Neuronal stem cell (in vitro differentiated cells): ENCODE measurements at regions not wholly inside any gene's neighbourhood (a gene's known extent, or its start where the extent isn't known, plus 50 kb on each side); places are given as distances from the start of the nearest gene placed in this dataset.

ENCODE experiments used
- DNase-seq: peaks from one replicate; pipeline ENCODE4 v3.0.0-alpha.2; 2013; ENCODE audit warnings: low spot score
- H2AFZ ChIP-seq: one replicate; pipeline ENCODE4 v1.6.1; 2013; ENCODE audit warnings: mild to moderate bottlenecking, low read length, inconsistent platforms
- H2AK5ac ChIP-seq: 2 replicates; pipeline ENCODE4 v1.6.1; 2013; ENCODE audit warnings: low read depth, mild to moderate bottlenecking, inconsistent platforms, low read length, moderate library complexity, mixed read lengths
- H2BK120ac ChIP-seq: 2 replicates; pipeline ENCODE4 v1.6.1; 2013; ENCODE audit warnings: low read depth, mild to moderate bottlenecking, inconsistent platforms, low read length, moderate library complexity, mixed read lengths
- H2BK12ac ChIP-seq: one replicate; pipeline ENCODE4 v1.6.1; 2013; ENCODE audit warnings: low read length, inconsistent platforms
- H2BK15ac ChIP-seq: 2 replicates; pipeline ENCODE4 v1.6.1; 2013; ENCODE audit warnings: mild to moderate bottlenecking, low read length, inconsistent platforms, mixed read lengths
- H2BK5ac ChIP-seq: one replicate; pipeline ENCODE4 v1.6.1; 2013; ENCODE audit warnings: inconsistent platforms, mild to moderate bottlenecking, low read length, moderate library complexity
- H3K14ac ChIP-seq: one replicate; pipeline ENCODE4 v1.6.1; 2013; ENCODE audit warnings: low read length, inconsistent platforms
- H3K18ac ChIP-seq: 2 replicates; pipeline ENCODE4 v1.6.1; 2013; ENCODE audit warnings: low read length, inconsistent platforms
- H3K23ac ChIP-seq: 2 replicates; pipeline ENCODE4 v1.6.1; 2013; ENCODE audit warnings: low read depth, mild to moderate bottlenecking, mixed read lengths, low read length, inconsistent platforms; ENCODE audit not compliant: poor library complexity
- H3K27ac ChIP-seq: replicated peaks from 3 replicates; pipeline ENCODE4 v1.5.1; 2013; ENCODE audit warnings: low read length, inconsistent platforms
- H3K27me3 ChIP-seq, 3 experiments: 2 replicates each; pipeline ENCODE4 v1.6.1; 2013; ENCODE audit warnings: low read length in 3 of 3, mild to moderate bottlenecking in 2 of 3, inconsistent platforms in 1 of 3, low read depth in 1 of 3, mixed read lengths in 1 of 3, moderate library complexity in 1 of 3; ENCODE audit not compliant: control insufficient read depth in 3 of 3, insufficient read depth in 3 of 3
- H3K36me3 ChIP-seq, 2 donors: replicated peaks in 1 of 2; 2 replicates each; pipeline ENCODE4 v1.6.1; 2013; ENCODE audit warnings: low read length in 2 of 2; ENCODE audit not compliant: control insufficient read depth in 2 of 2, insufficient read depth in 2 of 2
- H3K4ac ChIP-seq: 2 replicates; pipeline ENCODE4 v1.6.1; 2013; ENCODE audit warnings: inconsistent platforms, mild to moderate bottlenecking, low read length, moderate library complexity
- H3K4me1 ChIP-seq, 2 donors: 1 replicate in 1 of 2; 2 replicates in 1 of 2; pipeline ENCODE4 v1.6.1; 2013; ENCODE audit warnings: low read length in 2 of 2, low read depth in 1 of 2; ENCODE audit not compliant: control insufficient read depth in 2 of 2, insufficient read depth in 1 of 2
- H3K4me2 ChIP-seq: one replicate; pipeline ENCODE4 v1.6.1; 2013; ENCODE audit warnings: mild to moderate bottlenecking, low read length, inconsistent platforms; ENCODE audit not compliant: insufficient read depth, poor library complexity, severe bottlenecking
- H3K4me3 ChIP-seq, 2 donors: 2 replicates each; pipeline ENCODE4 v1.5.1; 2013; ENCODE audit warnings: low read length in 2 of 2, mild to moderate bottlenecking in 2 of 2, inconsistent platforms in 1 of 2, moderate library complexity in 1 of 2
- H3K79me1 ChIP-seq: one replicate; pipeline ENCODE4 v1.6.1; 2013; ENCODE audit warnings: low read depth, mild to moderate bottlenecking, inconsistent platforms, low read length, moderate library complexity
- H3K9ac ChIP-seq: one replicate; pipeline ENCODE4 v1.6.1; 2013; ENCODE audit warnings: mild to moderate bottlenecking, low read depth, low read length, inconsistent platforms; ENCODE audit not compliant: poor library complexity
- H3K9me3 ChIP-seq, 2 donors: replicated peaks in 1 of 2; 2 replicates each; pipeline versions ENCODE3 to v1.6.1; 2013; ENCODE audit warnings: low read length in 2 of 2, mild to moderate bottlenecking in 2 of 2, inconsistent platforms in 1 of 2, low read depth in 1 of 2, mixed read lengths in 1 of 2, moderate library complexity in 1 of 2; ENCODE audit not compliant: control insufficient read depth in 2 of 2, insufficient read depth in 1 of 2
- H4K8ac ChIP-seq: one replicate; pipeline ENCODE4 v1.6.1; 2013; ENCODE audit warnings: low read depth, mild to moderate bottlenecking, inconsistent platforms, low read length, moderate library complexity
- H4K91ac ChIP-seq: one replicate; pipeline ENCODE4 v1.6.1; 2013; ENCODE audit warnings: low read length, low read depth, mild to moderate bottlenecking, inconsistent platforms; ENCODE audit not compliant: poor library complexity
- WGBS, 2 donors: extraction: QIAGEN DNeasy Blood & Tissue Kit; methylation state at CpG; one replicate each; pipeline ENCODE4 v1.1.7; 2013; ENCODE audit warnings: missing lambda C conversion rate in 2 of 2, mixed read lengths in 1 of 2; ENCODE audit not compliant: insufficient read length in 2 of 2, insufficient replicate concordance in 1 of 2; ENCODE audit errors: extremely low coverage in 2 of 2; 5-methylcytosine and 5-hydroxymethylcytosine counted together

DNA sequence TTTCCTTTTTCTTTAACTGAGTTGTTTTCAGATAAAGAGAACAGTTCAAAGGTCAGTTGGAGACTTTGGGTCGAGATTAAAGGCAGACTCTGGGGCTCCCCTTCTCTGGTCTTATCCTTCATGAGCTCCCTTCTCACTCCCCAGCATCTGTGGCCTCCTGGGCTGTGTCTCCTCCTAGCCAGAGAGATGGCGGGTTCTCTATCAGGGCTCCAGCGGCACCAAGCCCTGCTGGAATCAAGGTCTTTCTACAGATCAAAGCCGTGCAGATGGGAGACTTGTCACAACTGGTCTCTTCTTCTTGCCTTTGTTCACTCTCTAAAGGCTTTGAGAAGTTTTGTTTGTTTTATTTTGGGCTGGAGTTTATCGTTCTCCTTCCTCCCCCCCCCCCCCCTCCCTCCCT lies 373.7 kb upstream of the C1orf174 start:
- Histone ChIP-seq H3K9me3 (peaks cover 0 to 5% of the 10 kb centered on the region in 2 donors), H3K79me1 (no peaks in the 10 kb centered on the region), H2AK5ac (no peak overlapping the region), H2BK5ac (no peak overlapping the region), H3K18ac (no peak overlapping the region), H4K8ac (no peak overlapping the region), H3K4ac (no peak overlapping the region), H3K27ac (no peak overlapping the region), H2BK120ac (no peak overlapping the region), H4K91ac (no peak overlapping the region), H3K27me3 (peaks cover 0 to 3% (median 0%) of the 10 kb centered on the region in 3 experiments), H2BK12ac (no peak overlapping the region), H2AFZ (no peak overlapping the region), H3K9ac (no peak overlapping the region), H3K36me3 (no peaks in the 10 kb centered on the region), H3K4me3 (no peak overlapping the region), H3K4me2 (no peak overlapping the region), H2BK15ac (no peak overlapping the region), H3K14ac (no peak overlapping the region), H3K23ac (no peak overlapping the region), H3K4me1 (peaks cover 0 to 7% of the 10 kb centered on the region in 2 donors)
- no peak for DNase-seq
- WGBS, 2 donors = no CpG with 5 or more reads among the region's 5 CpGs

DNA sequence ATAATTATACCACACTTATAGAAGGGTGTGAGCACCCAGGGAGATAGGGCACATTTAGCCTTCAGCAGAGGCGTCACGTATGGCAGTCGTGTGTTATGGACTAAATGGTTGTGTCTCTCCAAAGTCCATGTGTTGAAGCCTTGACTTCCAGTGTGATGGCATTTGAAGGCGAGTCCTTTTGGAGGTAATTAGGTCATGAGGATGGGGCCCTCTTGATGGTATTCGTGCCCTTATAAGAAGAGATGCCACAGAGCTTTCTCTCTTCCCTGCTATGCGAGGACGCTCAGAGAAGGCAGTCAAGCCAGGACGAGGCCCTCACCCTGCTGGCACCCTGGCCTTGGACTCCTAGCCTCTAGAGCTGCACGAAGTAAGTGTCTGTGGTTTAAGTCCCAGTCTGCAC lies 375.0 kb upstream of the C1orf174 start:
- Histone ChIP-seq H3K27me3 (peaks cover 0 to 3% (median 0%) of the 10 kb centered on the region in 3 experiments), H3K27ac (no peak overlapping the region), H3K4me3 (no peak overlapping the region), H2BK5ac (no peak overlapping the region), H2BK120ac (no peak overlapping the region), H4K91ac (no peak overlapping the region), H2AK5ac (no peak overlapping the region), H3K36me3 (no peaks in the 10 kb centered on the region), H3K18ac (no peak overlapping the region), H2BK15ac (no peak overlapping the region), H3K4me1 (peaks cover 0 to 7% of the 10 kb centered on the region in 2 donors), H3K79me1 (no peaks in the 10 kb centered on the region), H3K9ac (no peak overlapping the region), H3K4me2 (no peak overlapping the region), H3K9me3 (peaks cover 0 to 5% of the 10 kb centered on the region in 2 donors), H3K4ac (no peak overlapping the region), H4K8ac (no peak overlapping the region), H3K23ac (no peak overlapping the region), H2AFZ (no peak overlapping the region), H3K14ac (no peak overlapping the region), H2BK12ac (no peak overlapping the region)
- whole genome bisulfite sequencing, 2 donors = no CpG with 5 or more reads among the region's 9 CpGs
- no peak for DNase-seq

DNA sequence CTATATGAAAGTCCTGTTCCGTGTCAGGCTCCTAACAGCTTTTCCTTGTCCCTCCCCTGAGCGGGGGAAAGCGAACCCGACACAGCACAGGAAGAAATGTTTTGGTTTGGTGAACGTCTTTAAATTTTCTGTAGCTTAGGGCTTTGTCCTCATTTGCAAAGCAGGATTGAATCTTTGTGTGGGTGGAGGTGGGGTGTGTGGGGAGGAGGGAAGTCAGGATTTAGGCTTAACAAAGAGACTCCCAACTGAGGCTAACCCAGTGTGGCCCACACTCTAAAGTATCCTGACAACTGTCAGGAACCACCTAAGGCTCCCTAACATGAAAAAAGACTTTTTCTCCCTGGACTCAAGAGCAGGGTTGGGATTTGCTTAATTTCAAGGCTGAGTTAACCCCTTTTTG lies 376.2 kb upstream of the C1orf174 start:
- no peak overlapping the region for H2AK5ac ChIP-seq
- no peak overlapping the region for H3K14ac ChIP-seq
- H3K4me2 ChIP-seq = no peak overlapping the region
- no peak overlapping the region for H2BK5ac ChIP-seq
- peaks cover 0 to 7% of the 10 kb centered on the region in 2 donors for H3K4me1 ChIP-seq
- DNase-seq = no peak
- no peak overlapping the region for H3K4me3 ChIP-seq
- H3K27ac ChIP-seq = no peak overlapping the region
- no peaks in the 10 kb centered on the region for H3K36me3 ChIP-seq
- no peak overlapping the region for H3K23ac ChIP-seq
- no peak overlapping the region for H4K91ac ChIP-seq
- no peak overlapping the region for H3K18ac ChIP-seq
- H3K27me3 ChIP-seq = no peaks in the 10 kb centered on the region
- no peak overlapping the region for H3K4ac ChIP-seq
- H2BK120ac ChIP-seq = no peak overlapping the region
- peaks cover 0 to 5% of the 10 kb centered on the region in 2 donors for H3K9me3 ChIP-seq
- no CpG with 5 or more reads among the region's 5 CpGs for WGBS, 2 donors
- no peak overlapping the region for H3K9ac ChIP-seq
- H2AFZ ChIP-seq = no peak overlapping the region
- no peak overlapping the region for H2BK12ac ChIP-seq
- H4K8ac ChIP-seq = no peak overlapping the region
- H3K79me1 ChIP-seq = no peaks in the 10 kb centered on the region
- no peak overlapping the region for H2BK15ac ChIP-seq

DNA sequence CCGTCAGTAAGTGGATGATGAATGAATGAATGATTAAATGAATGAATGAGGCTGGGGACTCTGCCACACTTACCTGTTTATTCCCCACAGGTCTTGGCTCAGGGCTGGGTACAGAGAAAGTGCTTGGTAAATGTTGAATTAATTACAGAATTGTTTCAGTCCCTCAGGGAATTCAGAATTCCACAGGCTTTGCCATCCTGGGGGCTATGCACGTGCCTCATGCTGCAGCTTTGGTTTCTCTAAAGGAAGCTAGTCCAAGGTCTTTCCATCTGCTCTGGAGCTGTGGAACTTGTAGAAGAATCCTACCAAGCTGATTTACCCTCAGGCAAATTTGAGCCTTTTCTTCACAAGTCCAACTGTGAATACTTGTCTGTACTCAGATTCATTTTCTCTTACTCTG lies 376.8 kb upstream of the AJAP1 start:
- no peak overlapping the region for H3K18ac ChIP-seq
- peaks cover 0 to 5% of the 10 kb centered on the region in 2 donors for H3K9me3 ChIP-seq
- H2AK5ac ChIP-seq = no peak overlapping the region
- H4K91ac ChIP-seq = no peak overlapping the region
- H3K14ac ChIP-seq = no peak overlapping the region
- H3K79me1 ChIP-seq = no peaks in the 10 kb centered on the region
- no peak overlapping the region for H4K8ac ChIP-seq
- no peak overlapping the region for H3K4me3 ChIP-seq
- peaks cover 0 to 4% of the 10 kb centered on the region in 2 donors for H3K4me1 ChIP-seq
- no peak overlapping the region for H2AFZ ChIP-seq
- DNase-seq = no peak
- no peak overlapping the region for H2BK15ac ChIP-seq
- H3K36me3 ChIP-seq = no peaks in the 10 kb centered on the region
- no peak overlapping the region for H3K27ac ChIP-seq
- no peak overlapping the region for H3K9ac ChIP-seq
- WGBS, 2 donors = no CpG with 5 or more reads among the region's 2 CpGs
- no peak overlapping the region for H3K4ac ChIP-seq
- H2BK12ac ChIP-seq = no peak overlapping the region
- no peak overlapping the region for H2BK120ac ChIP-seq
- H3K4me2 ChIP-seq = no peak overlapping the region
- H3K23ac ChIP-seq = no peak overlapping the region
- H2BK5ac ChIP-seq = no peak overlapping the region
- H3K27me3 ChIP-seq = no peaks in the 10 kb centered on the region
